ENCODE measurements at regions not wholly inside any gene's neighbourhood (a gene's known extent, or its start where the extent isn't known, plus 50 kb on each side); places are given as distances from the start of the nearest gene placed in this dataset.

DNA sequence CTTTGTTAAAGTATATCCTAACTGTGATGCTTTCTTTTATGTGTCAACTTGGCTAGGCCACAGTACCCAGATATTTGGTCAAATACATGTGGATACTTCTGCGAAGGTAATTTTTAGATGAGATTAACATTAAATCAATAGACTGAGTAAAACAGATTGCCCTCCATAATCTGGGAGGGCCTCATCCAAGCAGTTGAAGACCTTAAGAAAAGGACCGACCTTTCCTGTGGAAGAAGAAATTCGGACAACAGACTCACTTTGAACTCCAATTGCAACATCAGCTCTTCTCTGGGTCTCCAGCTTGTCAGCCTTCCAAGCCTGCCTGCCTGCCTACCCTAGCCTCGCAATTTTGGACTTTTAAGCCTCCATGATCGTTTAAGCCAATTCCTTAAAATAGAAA lies 57.9 kb upstream of the DOCK9 start:
- H4K20me1 ChIP-seq (ENCODE audit: insufficient read depth, poor library complexity, severe bottlenecking): no peaks in the 10 kb centered on the region
- no peak for DNase-seq (ENCODE audit: low spot score)
- 96% methylated on average over 5 of the region's 5 CpGs for WGBS (ENCODE audit: low lambda C conversion rate, missing lambda C conversion rate)

DNA sequence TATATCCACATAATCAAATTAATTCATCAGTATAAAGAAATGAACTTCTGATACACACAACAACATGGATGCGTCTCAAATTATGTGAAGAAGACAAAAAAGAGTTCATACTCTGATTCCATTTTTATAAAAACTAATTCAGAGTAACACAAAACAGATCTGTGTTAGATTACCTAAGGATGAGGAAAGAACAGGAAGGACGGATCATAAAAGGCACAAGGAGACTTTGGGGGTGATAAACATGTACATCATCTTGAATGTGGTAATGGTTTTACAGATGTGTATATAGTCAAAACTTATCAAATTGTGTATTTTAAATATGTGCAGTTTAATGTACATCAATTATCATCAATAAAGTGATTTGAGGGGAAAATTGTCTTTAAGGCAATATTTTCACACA lies 59.9 kb upstream of the DOCK9 start:
- no peaks in the 10 kb centered on the region for H3K36me3 ChIP-seq (replicated peaks; ENCODE audit: insufficient read depth, low read depth)
- H2AFZ ChIP-seq: no peak overlapping the region
- WGBS (ENCODE audit: low lambda C conversion rate, missing lambda C conversion rate): 93% methylated on average over 2 of the region's 2 CpGs
- no peaks in the 10 kb centered on the region for H3K9me3 ChIP-seq (ENCODE audit: low read depth)
- no peak overlapping the region for H3K4me3 ChIP-seq
- H3K4me2 ChIP-seq: no peak overlapping the region
- H4K20me1 ChIP-seq (ENCODE audit: insufficient read depth, poor library complexity, severe bottlenecking): no peaks in the 10 kb centered on the region
- H3K79me2 ChIP-seq: no peaks in the 10 kb centered on the region
- H3K9me2 ChIP-seq (replicated peaks; ENCODE audit: insufficient read depth): no peaks in the 10 kb centered on the region
- H3K4me1 ChIP-seq (ENCODE audit: insufficient read depth): peaks cover 4% of the 10 kb centered on the region
- DNase-seq (ENCODE audit: low spot score): no peak
- TF ChIP-seq EZH2phosphoT487 (IDR thresholded peaks at IDR 0.05; ENCODE audit: low read depth, severe bottlenecking, unreplicated experiment) (no peak), EZH2 (IDR thresholded peaks at IDR 0.05; ENCODE audit: borderline replicate concordance) (no peak)
- TF ChIP-seq, protein P1, sequence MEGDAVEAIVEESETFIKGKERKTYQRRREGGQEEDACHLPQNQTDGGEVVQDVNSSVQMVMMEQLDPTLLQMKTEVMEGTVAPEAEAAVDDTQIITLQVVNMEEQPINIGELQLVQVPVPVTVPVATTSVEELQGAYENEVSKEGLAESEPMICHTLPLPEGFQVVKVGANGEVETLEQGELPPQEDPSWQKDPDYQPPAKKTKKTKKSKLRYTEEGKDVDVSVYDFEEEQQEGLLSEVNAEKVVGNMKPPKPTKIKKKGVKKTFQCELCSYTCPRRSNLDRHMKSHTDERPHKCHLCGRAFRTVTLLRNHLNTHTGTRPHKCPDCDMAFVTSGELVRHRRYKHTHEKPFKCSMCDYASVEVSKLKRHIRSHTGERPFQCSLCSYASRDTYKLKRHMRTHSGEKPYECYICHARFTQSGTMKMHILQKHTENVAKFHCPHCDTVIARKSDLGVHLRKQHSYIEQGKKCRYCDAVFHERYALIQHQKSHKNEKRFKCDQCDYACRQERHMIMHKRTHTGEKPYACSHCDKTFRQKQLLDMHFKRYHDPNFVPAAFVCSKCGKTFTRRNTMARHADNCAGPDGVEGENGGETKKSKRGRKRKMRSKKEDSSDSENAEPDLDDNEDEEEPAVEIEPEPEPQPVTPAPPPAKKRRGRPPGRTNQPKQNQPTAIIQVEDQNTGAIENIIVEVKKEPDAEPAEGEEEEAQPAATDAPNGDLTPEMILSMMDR (IDR thresholded peaks at IDR 0.05; ENCODE audit: poor library complexity): no peak
- no peak overlapping the region for H3K27ac ChIP-seq
- H3K27me3 ChIP-seq: no peaks in the 10 kb centered on the region

More for the DNA sequence above, 57.9 kb upstream of the DOCK9 start:
- TF ChIP-seq, protein P1 (IDR thresholded peaks at IDR 0.05; ENCODE audit: poor library complexity): no peak
- TF ChIP-seq EZH2 (IDR thresholded peaks at IDR 0.05; ENCODE audit: borderline replicate concordance): no peak
- no peak for TF ChIP-seq EZH2phosphoT487 (IDR thresholded peaks at IDR 0.05; ENCODE audit: low read depth, severe bottlenecking, unreplicated experiment)
- no peaks in the 10 kb centered on the region for H3K9me2 ChIP-seq (replicated peaks; ENCODE audit: insufficient read depth)
- H3K4me3 ChIP-seq: no peak overlapping the region
- peaks cover 4% of the 10 kb centered on the region for H3K4me1 ChIP-seq (ENCODE audit: insufficient read depth)
- H2AFZ ChIP-seq: no peak overlapping the region
- no peak overlapping the region for H3K27ac ChIP-seq
- no peaks in the 10 kb centered on the region for H3K36me3 ChIP-seq (replicated peaks; ENCODE audit: insufficient read depth, low read depth)
- H3K9me3 ChIP-seq (ENCODE audit: low read depth): no peaks in the 10 kb centered on the region
- H3K27me3 ChIP-seq: no peaks in the 10 kb centered on the region
- H3K4me2 ChIP-seq: no peak overlapping the region
- H3K79me2 ChIP-seq: no peaks in the 10 kb centered on the region

DNA sequence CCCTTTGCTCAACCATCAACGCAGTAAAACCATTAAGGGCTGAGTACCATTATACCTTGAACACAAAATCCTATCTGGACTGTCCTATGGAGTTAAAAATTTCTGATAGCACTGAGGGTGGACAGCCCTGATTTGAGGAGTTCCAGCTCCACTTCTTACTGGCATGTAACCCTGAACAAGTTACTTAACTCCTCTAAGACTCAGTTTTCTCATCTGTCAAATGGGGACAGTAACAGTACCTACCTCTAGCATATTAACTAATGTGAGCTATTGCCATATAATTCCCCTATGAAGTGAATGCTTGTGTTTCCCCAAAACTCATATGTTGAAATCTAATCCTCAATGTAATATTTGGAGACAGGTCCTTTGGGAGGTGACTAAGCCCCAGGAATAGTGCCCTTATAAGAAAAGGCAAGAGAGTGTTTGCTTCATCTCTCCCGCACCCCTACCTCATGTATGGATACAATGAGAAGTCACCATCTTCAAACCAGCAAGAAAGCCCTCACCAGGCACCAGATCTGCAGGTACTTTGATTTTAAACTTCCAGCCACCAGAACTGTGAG lies 61.9 kb upstream of the DOCK9 start:
- WGBS (ENCODE audit: low lambda C conversion rate, missing lambda C conversion rate): 100% methylated on average over 2 of the region's 2 CpGs
- DNase-seq (ENCODE audit: low spot score): no peak
- Histone ChIP-seq H3K9me3 (ENCODE audit: low read depth) (no peaks in the 10 kb centered on the region), H3K9me2 (replicated peaks; ENCODE audit: insufficient read depth) (no peaks in the 10 kb centered on the region), H3K36me3 (replicated peaks; ENCODE audit: insufficient read depth, low read depth) (no peaks in the 10 kb centered on the region), H3K4me2 (no peak overlapping the region), H3K27ac (no peak overlapping the region), H4K20me1 (ENCODE audit: insufficient read depth, poor library complexity, severe bottlenecking) (no peaks in the 10 kb centered on the region), H3K27me3 (no peaks in the 10 kb centered on the region), H3K4me1 (ENCODE audit: insufficient read depth) (peaks cover 4% of the 10 kb centered on the region), H2AFZ (no peak overlapping the region), H3K4me3 (no peak overlapping the region), H3K79me2 (peaks cover 2% of the 10 kb centered on the region)
- TF ChIP-seq, protein P1 (IDR thresholded peaks at IDR 0.05; ENCODE audit: poor library complexity): no peak
- TF ChIP-seq EZH2 (IDR thresholded peaks at IDR 0.05; ENCODE audit: borderline replicate concordance) (no peak), EZH2phosphoT487 (IDR thresholded peaks at IDR 0.05; ENCODE audit: low read depth, severe bottlenecking, unreplicated experiment) (no peak)

Measured in hepatocyte (in vitro differentiated cells).